Medulla oblongata (tissue), 1 donor: ENCODE measurements at regions not wholly inside any gene's neighbourhood (a gene's known extent, or its start where the extent isn't known, plus 50 kb on each side); places are given as distances from the start of the nearest gene placed in this dataset.
A peak's percentile ranks its signal among the peaks of the same experiment; 100 is the strongest.

ENCODE experiments used
- DNase-seq: peaks from one replicate; pipeline ENCODE4 v3.0.0-alpha.2; 2015; ENCODE audit errors: extremely low spot score

- no peak for DNase-seq
Measured at GRCh38 chr11:116601814-116602636, 170.8 kb downstream of the BUD13 start.

GRCh38 chr11:116600930-116601329 lies 171.9 kb downstream of the BUD13 start:
- no peak for DNase-seq

- no peak for DNase-seq
Measured at GRCh38 chr11:116598556-116598955, 174.2 kb downstream of the BUD13 start.

- no peak for DNase-seq
Measured at GRCh38 chr11:116598036-116598435, 174.8 kb downstream of the BUD13 start.

- no peak for DNase-seq
Measured at GRCh38 chr11:116596346-116597260, 176.2 kb downstream of the BUD13 start.

GRCh38 chr11:116595305-116595880 lies 177.4 kb downstream of the BUD13 start:
- DNase-seq = no peak

GRCh38 chr11:116590844-116591570 lies 181.8 kb downstream of the BUD13 start:
- DNase-seq = no peak

- no peak for DNase-seq
Measured at GRCh38 chr11:116589402-116589801, 183.4 kb downstream of the BUD13 start.

GRCh38 chr11:116586392-116586791 lies 186.4 kb downstream of the BUD13 start:
- DNase-seq = no peak

GRCh38 chr11:116582571-116582970 lies 190.2 kb downstream of the BUD13 start:
- DNase-seq = no peak

GRCh38 chr11:116581349-116581748 lies 191.4 kb downstream of the BUD13 start:
- no peak for DNase-seq

GRCh38 chr11:116580799-116581198 lies 192.0 kb downstream of the BUD13 start:
- DNase-seq = peak; percentile 27

GRCh38 chr11:116579857-116580727 lies 192.7 kb downstream of the BUD13 start:
- no peak for DNase-seq

- peak; percentile 77 for DNase-seq
Measured at GRCh38 chr11:116579031-116579653, 193.6 kb downstream of the BUD13 start.

GRCh38 chr11:116577956-116578355 lies 194.8 kb downstream of the BUD13 start:
- no peak for DNase-seq

GRCh38 chr11:116577273-116577672 lies 195.5 kb downstream of the BUD13 start:
- DNase-seq = no peak

GRCh38 chr11:116576526-116576925 lies 196.3 kb downstream of the BUD13 start:
- no peak for DNase-seq

GRCh38 chr11:116567721-116568242 lies 205.0 kb downstream of the BUD13 start:
- DNase-seq = no peak

- no peak for DNase-seq
Measured at GRCh38 chr11:116563712-116564047, 209.1 kb downstream of the BUD13 start.
